ENCODE measurements at regions not wholly inside any gene's neighbourhood (a gene's known extent, or its start where the extent isn't known, plus 50 kb on each side); places are given as distances from the start of the nearest gene placed in this dataset.

- no peaks in the 10 kb centered on the region for H3K36me3 Mint-ChIP-seq
- Histone ChIP-seq H3K27ac (ENCODE audit: low read depth in 1 of 2, low read length in 2 of 2) (no peak overlapping the region), H3K4me2 (replicated peaks; ENCODE audit: extremely low read depth, low read length, poor library complexity, severe bottlenecking) (no peak overlapping the region), H3K36me3 (replicated peaks in 1 of 2; ENCODE audit: control insufficient read depth in 1 of 2, insufficient read depth in 2 of 2, low read length in 2 of 2) (no peaks in the 10 kb centered on the region), H3K79me2 (ENCODE audit: insufficient read depth, low read length) (no peaks in the 10 kb centered on the region), H3K4me1 (ENCODE audit: control insufficient read depth in 1 of 2, insufficient read depth in 2 of 2, low read length in 2 of 2) (no peaks in the 10 kb centered on the region), H3K27me3 (ENCODE audit: control insufficient read depth in 2 of 2, insufficient read depth in 2 of 2, low read length in 2 of 2) (peaks cover 0 to 2% of the 10 kb centered on the region in 2 donors), H2AFZ (ENCODE audit: insufficient read depth, low read depth, low read length, poor library complexity, severe bottlenecking) (no peak overlapping the region), H3K9me3 (replicated peaks in 1 of 2; ENCODE audit: control insufficient read depth in 1 of 2, insufficient read depth in 1 of 2, low read length in 2 of 2) (no peaks in the 10 kb centered on the region), H4K20me1 (ENCODE audit: insufficient read depth, low read length) (no peaks in the 10 kb centered on the region), H3K9ac (ENCODE audit: insufficient read depth, low read length, poor library complexity, severe bottlenecking) (no peak overlapping the region), H3K4me3 (replicated peaks in 1 of 3; ENCODE audit: low read depth in 2 of 3, low read length in 3 of 3) (no peak overlapping the region)
- no peak overlapping the region for H3K4me3 Mint-ChIP-seq
- H3K27ac Mint-ChIP-seq = no peak overlapping the region
- intact Hi-C loops (cut with micrococcal nuclease) = no loop called here
- no CpG with 5 or more reads among the region's 1 CpG for WGBS (ENCODE audit: insufficient coverage)
- TF ChIP-seq, protein P1, sequence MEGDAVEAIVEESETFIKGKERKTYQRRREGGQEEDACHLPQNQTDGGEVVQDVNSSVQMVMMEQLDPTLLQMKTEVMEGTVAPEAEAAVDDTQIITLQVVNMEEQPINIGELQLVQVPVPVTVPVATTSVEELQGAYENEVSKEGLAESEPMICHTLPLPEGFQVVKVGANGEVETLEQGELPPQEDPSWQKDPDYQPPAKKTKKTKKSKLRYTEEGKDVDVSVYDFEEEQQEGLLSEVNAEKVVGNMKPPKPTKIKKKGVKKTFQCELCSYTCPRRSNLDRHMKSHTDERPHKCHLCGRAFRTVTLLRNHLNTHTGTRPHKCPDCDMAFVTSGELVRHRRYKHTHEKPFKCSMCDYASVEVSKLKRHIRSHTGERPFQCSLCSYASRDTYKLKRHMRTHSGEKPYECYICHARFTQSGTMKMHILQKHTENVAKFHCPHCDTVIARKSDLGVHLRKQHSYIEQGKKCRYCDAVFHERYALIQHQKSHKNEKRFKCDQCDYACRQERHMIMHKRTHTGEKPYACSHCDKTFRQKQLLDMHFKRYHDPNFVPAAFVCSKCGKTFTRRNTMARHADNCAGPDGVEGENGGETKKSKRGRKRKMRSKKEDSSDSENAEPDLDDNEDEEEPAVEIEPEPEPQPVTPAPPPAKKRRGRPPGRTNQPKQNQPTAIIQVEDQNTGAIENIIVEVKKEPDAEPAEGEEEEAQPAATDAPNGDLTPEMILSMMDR (IDR thresholded peaks at IDR 0.05) = no peak
- no peak for DNase-seq
- H3K4me1 Mint-ChIP-seq = no peaks in the 10 kb centered on the region
- peaks cover 0 to 3% (median 0%) of the 10 kb centered on the region in 7 donors for H3K9me3 Mint-ChIP-seq
- H3K27me3 Mint-ChIP-seq (ENCODE audit: low read depth in 3 of 3) = peaks cover 1 to 2% (median 2%) of the 10 kb centered on the region in 3 donors
These were observed 233.6 kb downstream of the SH2D4B start for GRCh38 chr10:80771285-80771684.

GRCh38 chr10:80771902-80772555 lies 234.3 kb downstream of the SH2D4B start:
- WGBS (ENCODE audit: insufficient coverage) = 95% methylated on average over 3 of the region's 10 CpGs
- Histone ChIP-seq H3K4me2 (replicated peaks; ENCODE audit: extremely low read depth, low read length, poor library complexity, severe bottlenecking) (no peak overlapping the region), H4K20me1 (ENCODE audit: insufficient read depth, low read length) (no peaks in the 10 kb centered on the region), H3K4me3 (replicated peaks in 1 of 3; ENCODE audit: low read depth in 2 of 3, low read length in 3 of 3) (no peak overlapping the region), H3K79me2 (ENCODE audit: insufficient read depth, low read length) (no peaks in the 10 kb centered on the region), H3K36me3 (replicated peaks in 1 of 2; ENCODE audit: control insufficient read depth in 1 of 2, insufficient read depth in 2 of 2, low read length in 2 of 2) (no peaks in the 10 kb centered on the region), H3K9ac (ENCODE audit: insufficient read depth, low read length, poor library complexity, severe bottlenecking) (no peak overlapping the region), H3K27ac (ENCODE audit: low read depth in 1 of 2, low read length in 2 of 2) (no peak overlapping the region), H3K9me3 (replicated peaks in 1 of 2; ENCODE audit: control insufficient read depth in 1 of 2, insufficient read depth in 1 of 2, low read length in 2 of 2) (no peaks in the 10 kb centered on the region), H3K4me1 (ENCODE audit: control insufficient read depth in 1 of 2, insufficient read depth in 2 of 2, low read length in 2 of 2) (no peaks in the 10 kb centered on the region), H3K27me3 (ENCODE audit: control insufficient read depth in 2 of 2, insufficient read depth in 2 of 2, low read length in 2 of 2) (peaks cover 0 to 2% of the 10 kb centered on the region in 2 donors), H2AFZ (ENCODE audit: insufficient read depth, low read depth, low read length, poor library complexity, severe bottlenecking) (no peak overlapping the region)
- Mint-ChIP-seq H3K4me1 (no peaks in the 10 kb centered on the region), H3K36me3 (no peaks in the 10 kb centered on the region), H3K4me3 (no peak overlapping the region), H3K27ac (no peak overlapping the region), H3K27me3 (ENCODE audit: low read depth in 3 of 3) (peaks cover 1 to 2% (median 2%) of the 10 kb centered on the region in 3 donors), H3K9me3 (peaks cover 0 to 3% (median 0%) of the 10 kb centered on the region in 7 donors)
- intact Hi-C loops (cut with micrococcal nuclease) = no loop called here
- TF ChIP-seq, protein P1 (IDR thresholded peaks at IDR 0.05) = no peak
- no peak for DNase-seq
